ENCODE measurements at regions not wholly inside any gene's neighbourhood (a gene's known extent, or its start where the extent isn't known, plus 50 kb on each side); places are given as distances from the start of the nearest gene placed in this dataset.
"Not testable (repeated sequence)": the region's sequence is repeated elsewhere in the genome, so short reads cannot be mapped to it uniquely, and the experiment has no call there.

GRCh38 chr6:150306290-150306689 is 62.5 kb upstream of the IYD start:
- no peak overlapping the region for H3K4me3 ChIP-seq (ENCODE audit: low read depth, low read length)
- no peak for TF ChIP-seq MAX (IDR thresholded peaks at IDR 0.05; ENCODE audit: low read depth, low read length)
- TF ChIP-seq POLR2A (IDR thresholded peaks at IDR 0.05; ENCODE audit: extremely low read depth, insufficient read length) = no peak
- no peak for TF ChIP-seq CTCF (IDR thresholded peaks at IDR 0.05; ENCODE audit: low read depth, low read length)
- TF ChIP-seq MYC (IDR thresholded peaks at IDR 0.05; ENCODE audit: low read depth, low read length) = no peak
- DNase-seq (ENCODE audit: low read depth) = no peak

DNA sequence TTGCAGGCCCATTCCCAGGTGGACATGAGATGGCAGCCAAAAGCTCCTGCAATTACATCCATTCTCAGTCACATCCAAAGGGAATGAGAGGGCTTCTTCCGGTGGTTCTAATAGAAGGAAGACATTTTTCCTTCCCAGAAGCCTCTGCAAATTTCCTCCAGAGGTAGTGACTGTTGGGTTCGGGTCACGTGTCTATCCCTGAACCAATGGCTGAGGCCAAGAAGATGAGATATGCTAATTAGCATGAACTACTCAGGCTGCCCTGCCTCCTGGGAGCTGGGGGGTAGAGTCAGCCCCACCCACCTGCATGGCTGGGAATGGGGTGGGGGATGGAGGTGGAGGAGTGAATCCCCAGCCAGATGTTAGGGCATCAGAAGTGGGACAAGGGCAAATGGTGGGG is 61.3 kb upstream of the IYD start:
- TF ChIP-seq MAX (IDR thresholded peaks at IDR 0.05; ENCODE audit: low read depth, low read length) = no peak
- TF ChIP-seq POLR2A (IDR thresholded peaks at IDR 0.05; ENCODE audit: extremely low read depth, insufficient read length) = no peak
- no peak for TF ChIP-seq MYC (IDR thresholded peaks at IDR 0.05; ENCODE audit: low read depth, low read length)
- TF ChIP-seq CTCF (IDR thresholded peaks at IDR 0.05; ENCODE audit: low read depth, low read length) = no peak
- no peak for DNase-seq (ENCODE audit: low read depth)
- H3K4me3 ChIP-seq (ENCODE audit: low read depth, low read length) = no peak overlapping the region

DNA sequence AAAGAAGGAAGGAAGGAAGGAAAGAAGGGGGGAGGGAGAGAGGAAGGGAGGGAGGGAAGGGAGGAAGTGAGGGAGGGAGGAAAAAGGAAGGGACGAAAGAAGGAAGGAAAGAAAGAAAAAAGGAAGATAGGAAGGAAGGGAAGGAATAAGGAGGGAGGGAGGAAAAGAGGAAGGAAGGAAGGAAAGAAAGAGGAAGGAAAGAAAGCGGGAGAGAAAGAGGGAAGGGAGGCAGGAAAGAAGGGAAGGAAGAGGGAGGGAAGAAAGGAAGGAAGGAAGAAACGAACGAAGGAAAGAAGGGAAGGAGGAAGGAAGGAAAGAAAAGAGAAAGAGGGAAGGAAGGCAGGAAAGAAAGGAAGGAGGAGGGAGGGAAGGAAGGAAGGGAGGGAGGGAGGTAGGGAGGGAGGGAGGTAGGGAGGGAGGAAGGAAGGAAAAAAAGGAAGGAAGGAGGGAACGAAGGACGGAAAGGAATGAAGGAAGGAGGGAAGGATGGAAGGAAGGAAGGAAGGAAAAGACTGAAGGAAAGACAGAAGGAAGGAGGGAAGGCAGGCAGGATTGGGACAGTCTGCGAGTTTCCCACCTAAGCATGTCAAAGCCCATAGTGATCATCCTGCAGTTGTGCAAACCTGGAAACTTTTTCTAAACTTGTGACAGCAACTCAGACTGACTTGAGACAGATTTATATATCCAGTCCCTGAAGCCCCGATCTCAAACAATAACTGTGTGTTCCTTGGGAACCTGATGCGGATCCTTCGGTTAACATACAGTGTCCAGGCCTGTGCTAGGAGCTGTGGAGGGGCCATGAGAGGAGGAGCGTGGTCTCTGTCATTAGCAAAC is 59.8 kb upstream of the IYD start:
- DNase-seq (ENCODE audit: low read depth) = no peak
- no peak overlapping the region for H3K4me3 ChIP-seq (ENCODE audit: low read depth, low read length)
- no peak for TF ChIP-seq POLR2A (IDR thresholded peaks at IDR 0.05; ENCODE audit: extremely low read depth, insufficient read length)
- TF ChIP-seq MAX (IDR thresholded peaks at IDR 0.05; ENCODE audit: low read depth, low read length) = no peak
- no peak for TF ChIP-seq MYC (IDR thresholded peaks at IDR 0.05; ENCODE audit: low read depth, low read length)

GRCh38 chr6:150310539-150310938 is 58.3 kb upstream of the IYD start:
- no peak overlapping the region for H3K4me3 ChIP-seq (ENCODE audit: low read depth, low read length)
- DNase-seq (ENCODE audit: low read depth) = no peak
- no peak for TF ChIP-seq CTCF (IDR thresholded peaks at IDR 0.05; ENCODE audit: low read depth, low read length)
- no peak for TF ChIP-seq POLR2A (IDR thresholded peaks at IDR 0.05; ENCODE audit: extremely low read depth, insufficient read length)
- TF ChIP-seq MYC (IDR thresholded peaks at IDR 0.05; ENCODE audit: low read depth, low read length) = no peak
- no peak for TF ChIP-seq MAX (IDR thresholded peaks at IDR 0.05; ENCODE audit: low read depth, low read length)

DNA sequence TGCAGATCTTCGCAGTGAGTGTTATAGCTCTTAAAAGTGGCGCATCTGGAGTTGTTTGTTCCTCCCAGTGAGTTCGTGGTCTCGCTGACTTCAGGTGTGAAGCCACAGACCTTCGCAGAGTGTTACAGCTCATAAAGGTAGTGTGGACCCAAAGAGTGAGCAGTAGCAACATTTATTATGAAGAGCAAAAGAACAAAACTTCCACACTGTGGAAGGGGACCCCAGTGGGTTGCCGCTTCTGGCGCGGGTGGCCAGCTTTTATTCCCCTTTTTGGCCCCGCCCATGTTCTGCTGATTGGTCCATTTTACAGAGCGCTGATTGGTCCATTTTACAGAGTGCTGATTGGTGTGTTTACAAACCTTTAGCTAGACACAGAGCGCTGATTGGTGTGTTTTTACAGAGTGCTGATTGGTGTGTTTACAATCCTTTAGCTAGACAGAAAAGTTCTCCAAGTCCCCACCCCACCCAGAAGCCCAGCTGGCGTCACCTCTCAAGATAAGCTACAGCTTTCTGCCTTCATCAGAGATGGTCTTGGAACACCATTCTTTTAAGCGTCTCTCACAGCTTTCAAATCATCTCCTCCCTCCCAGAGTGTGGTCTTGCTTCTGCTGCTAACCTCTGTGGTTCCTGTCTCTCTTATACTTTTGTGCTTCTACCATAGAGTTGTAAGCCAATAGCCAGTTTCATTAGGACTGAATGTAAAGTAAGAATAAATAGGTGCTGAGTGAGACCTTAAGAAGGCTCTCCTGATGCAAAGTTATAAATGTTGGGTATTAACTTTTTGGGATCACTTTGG is 57.5 kb upstream of the IYD start:
- not testable (repeated sequence) for H3K4me3 ChIP-seq (ENCODE audit: low read depth, low read length); DNase-seq (ENCODE audit: low read depth)

- no peak for TF ChIP-seq MYC (IDR thresholded peaks at IDR 0.05; ENCODE audit: low read depth, low read length)
- no peak for TF ChIP-seq POLR2A (IDR thresholded peaks at IDR 0.05; ENCODE audit: extremely low read depth, insufficient read length)
- no peak for TF ChIP-seq MAX (IDR thresholded peaks at IDR 0.05; ENCODE audit: low read depth, low read length)
- TF ChIP-seq CTCF (IDR thresholded peaks at IDR 0.05; ENCODE audit: low read depth, low read length) = no peak
- H3K4me3 ChIP-seq (ENCODE audit: low read depth, low read length) = no peak overlapping the region
- no peak for DNase-seq (ENCODE audit: low read depth)
Measured at GRCh38 chr6:150312395-150312794, 56.4 kb upstream of the IYD start.

All from NB4 (cell line).